ENCODE measurements at regions not wholly inside any gene's neighbourhood (a gene's known extent, or its start where the extent isn't known, plus 50 kb on each side); places are given as distances from the start of the nearest gene placed in this dataset.
"Not testable (repeated sequence)": the region's sequence is repeated elsewhere in the genome, so short reads cannot be mapped to it uniquely, and the experiment has no call there.

DNA sequence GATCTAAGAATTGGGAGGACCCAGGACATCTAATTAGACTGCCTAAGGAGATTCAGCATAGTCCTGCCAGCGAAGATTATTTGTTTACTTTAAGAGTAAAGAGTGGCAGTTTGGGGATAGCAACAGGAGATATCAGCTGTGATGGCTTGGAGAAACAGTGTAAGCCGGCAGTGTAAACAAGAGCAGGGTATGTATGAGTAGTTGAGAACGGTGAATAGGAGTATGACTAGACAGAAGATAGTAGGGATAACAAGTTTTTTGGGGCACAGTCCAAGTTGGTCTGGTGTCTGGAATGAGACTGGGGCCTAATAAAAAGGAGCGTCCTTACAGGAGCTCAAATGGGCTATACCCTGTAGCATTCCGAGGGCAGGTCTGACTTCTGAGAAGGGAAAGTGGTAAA, 64.9 kb downstream of the RAP2B start:
- not testable (repeated sequence) for TF ChIP-seq POLR2A (IDR thresholded peaks at IDR 0.05; ENCODE audit: low read length); GATA1 (IDR thresholded peaks at IDR 0.05; ENCODE audit: low read depth, low read length)
